KOPT-K1 (cell line): ENCODE measurements at regions not wholly inside any gene's neighbourhood (a gene's known extent, or its start where the extent isn't known, plus 50 kb on each side); places are given as distances from the start of the nearest gene placed in this dataset.

ENCODE experiments used
- H3K27ac ChIP-seq: fragments of 200-600 bp; sonication (generic); 2 replicates; pipeline ENCODE4 v1.5.1; 2016; ENCODE audit warnings: antibody characterized with exemption, mild to moderate bottlenecking, low read depth, low read length; ENCODE audit not compliant: poor library complexity, severe bottlenecking
- H3K36me3 ChIP-seq: fragments of 200-600 bp; sonication (generic); 2 replicates; pipeline ENCODE4 v1.5.1; 2017; ENCODE audit warnings: antibody characterized with exemption, mild to moderate bottlenecking, low read length, moderate library complexity; ENCODE audit not compliant: insufficient read depth
- H3K9me3 ChIP-seq: fragments of 200-600 bp; sonication (generic); 2 replicates; pipeline ENCODE4 v1.5.1; 2017; ENCODE audit warnings: antibody characterized with exemption, low read length, mild to moderate bottlenecking; ENCODE audit not compliant: insufficient read depth, poor library complexity, severe bottlenecking

- Histone ChIP-seq H3K9me3 (no peaks in the 10 kb centered on the region), H3K27ac (no peak overlapping the region), H3K36me3 (no peaks in the 10 kb centered on the region)
Measured at GRCh38 chr20:17786221-17786718, 86.5 kb downstream of the BANF2 start.
